ENCODE measurements at regions not wholly inside any gene's neighbourhood (a gene's known extent, or its start where the extent isn't known, plus 50 kb on each side); places are given as distances from the start of the nearest gene placed in this dataset.

GRCh38 chr7:10122551-10123100 lies 851.0 kb upstream of the PHF14 start:
- no peaks in the 10 kb centered on the region for H3K27me3 ChIP-seq (ENCODE audit: insufficient read depth, low read length)
- H2AFZ ChIP-seq (ENCODE audit: low read length, unreplicated experiment), result no peak overlapping the region
- no peaks in the 10 kb centered on the region for H3K4me1 ChIP-seq (ENCODE audit: control insufficient read depth, insufficient read depth, low read length, unreplicated experiment)
- H3K27ac ChIP-seq (ENCODE audit: low read depth, low read length), result no peak overlapping the region
- no peaks in the 10 kb centered on the region for H3K79me2 ChIP-seq (ENCODE audit: control insufficient read depth, insufficient read depth, low read length, unreplicated experiment)
- no peaks in the 10 kb centered on the region for H3K36me3 ChIP-seq (ENCODE audit: insufficient read depth, low read length)
- no peak overlapping the region for H3K4me3 ChIP-seq (ENCODE audit: low read depth, low read length)

GRCh38 chr7:10128748-10129147 lies 844.9 kb upstream of the PHF14 start:
- H3K79me2 ChIP-seq (ENCODE audit: control insufficient read depth, insufficient read depth, low read length, unreplicated experiment), result no peaks in the 10 kb centered on the region
- no peaks in the 10 kb centered on the region for H3K4me1 ChIP-seq (ENCODE audit: control insufficient read depth, insufficient read depth, low read length, unreplicated experiment)
- no peak overlapping the region for H3K27ac ChIP-seq (ENCODE audit: low read depth, low read length)
- no peaks in the 10 kb centered on the region for H3K27me3 ChIP-seq (ENCODE audit: insufficient read depth, low read length)
- no peak overlapping the region for H2AFZ ChIP-seq (ENCODE audit: low read length, unreplicated experiment)
- H3K4me3 ChIP-seq (ENCODE audit: low read depth, low read length), result no peak overlapping the region
- H3K36me3 ChIP-seq (ENCODE audit: insufficient read depth, low read length), result no peaks in the 10 kb centered on the region

- no peaks in the 10 kb centered on the region for H3K27me3 ChIP-seq (ENCODE audit: insufficient read depth, low read length)
- no peaks in the 10 kb centered on the region for H3K79me2 ChIP-seq (ENCODE audit: control insufficient read depth, insufficient read depth, low read length, unreplicated experiment)
- H3K27ac ChIP-seq (ENCODE audit: low read depth, low read length), result no peak overlapping the region
- no peaks in the 10 kb centered on the region for H3K36me3 ChIP-seq (ENCODE audit: insufficient read depth, low read length)
- H3K4me1 ChIP-seq (ENCODE audit: control insufficient read depth, insufficient read depth, low read length, unreplicated experiment), result no peaks in the 10 kb centered on the region
- H3K4me3 ChIP-seq (ENCODE audit: low read depth, low read length), result no peak overlapping the region
- H2AFZ ChIP-seq (ENCODE audit: low read length, unreplicated experiment), result no peak overlapping the region
Observed at GRCh38 chr7:10138087-10138854, 835.4 kb upstream of the PHF14 start.

GRCh38 chr7:10146271-10146670 lies 827.4 kb upstream of the PHF14 start:
- no peaks in the 10 kb centered on the region for H3K36me3 ChIP-seq (ENCODE audit: insufficient read depth, low read length)
- no peaks in the 10 kb centered on the region for H3K27me3 ChIP-seq (ENCODE audit: insufficient read depth, low read length)
- no peak overlapping the region for H3K4me3 ChIP-seq (ENCODE audit: low read depth, low read length)
- no peaks in the 10 kb centered on the region for H3K79me2 ChIP-seq (ENCODE audit: control insufficient read depth, insufficient read depth, low read length, unreplicated experiment)
- H3K4me1 ChIP-seq (ENCODE audit: control insufficient read depth, insufficient read depth, low read length, unreplicated experiment), result no peaks in the 10 kb centered on the region
- H3K27ac ChIP-seq (ENCODE audit: low read depth, low read length), result no peak overlapping the region
- H2AFZ ChIP-seq (ENCODE audit: low read length, unreplicated experiment), result no peak overlapping the region

- H2AFZ ChIP-seq (ENCODE audit: low read length, unreplicated experiment), result no peak overlapping the region
- H3K27ac ChIP-seq (ENCODE audit: low read depth, low read length), result no peak overlapping the region
- no peaks in the 10 kb centered on the region for H3K27me3 ChIP-seq (ENCODE audit: insufficient read depth, low read length)
- H3K36me3 ChIP-seq (ENCODE audit: insufficient read depth, low read length), result no peaks in the 10 kb centered on the region
- no peak overlapping the region for H3K4me3 ChIP-seq (ENCODE audit: low read depth, low read length)
- no peaks in the 10 kb centered on the region for H3K4me1 ChIP-seq (ENCODE audit: control insufficient read depth, insufficient read depth, low read length, unreplicated experiment)
- H3K79me2 ChIP-seq (ENCODE audit: control insufficient read depth, insufficient read depth, low read length, unreplicated experiment), result no peaks in the 10 kb centered on the region
Observed at GRCh38 chr7:10156972-10157371, 816.7 kb upstream of the PHF14 start.

- Histone ChIP-seq H3K4me3 (ENCODE audit: low read depth, low read length) (no peak overlapping the region), H3K79me2 (ENCODE audit: control insufficient read depth, insufficient read depth, low read length, unreplicated experiment) (no peaks in the 10 kb centered on the region), H3K27me3 (ENCODE audit: insufficient read depth, low read length) (no peaks in the 10 kb centered on the region), H3K27ac (ENCODE audit: low read depth, low read length) (no peak overlapping the region), H2AFZ (ENCODE audit: low read length, unreplicated experiment) (no peak overlapping the region), H3K36me3 (ENCODE audit: insufficient read depth, low read length) (no peaks in the 10 kb centered on the region), H3K4me1 (ENCODE audit: control insufficient read depth, insufficient read depth, low read length, unreplicated experiment) (no peaks in the 10 kb centered on the region)
Observed at GRCh38 chr7:10181996-10182395, 791.7 kb upstream of the PHF14 start.

- Histone ChIP-seq H3K79me2 (ENCODE audit: control insufficient read depth, insufficient read depth, low read length, unreplicated experiment) (no peaks in the 10 kb centered on the region), H3K27me3 (ENCODE audit: insufficient read depth, low read length) (no peaks in the 10 kb centered on the region), H2AFZ (ENCODE audit: low read length, unreplicated experiment) (no peak overlapping the region), H3K27ac (ENCODE audit: low read depth, low read length) (no peak overlapping the region), H3K4me3 (ENCODE audit: low read depth, low read length) (no peak overlapping the region), H3K36me3 (ENCODE audit: insufficient read depth, low read length) (no peaks in the 10 kb centered on the region), H3K4me1 (ENCODE audit: control insufficient read depth, insufficient read depth, low read length, unreplicated experiment) (no peaks in the 10 kb centered on the region)
Observed at GRCh38 chr7:10192074-10192473, 781.6 kb upstream of the PHF14 start.

GRCh38 chr7:10205696-10206095 lies 768.0 kb upstream of the PHF14 start:
- Histone ChIP-seq H3K27ac (ENCODE audit: low read depth, low read length) (no peak overlapping the region), H3K4me3 (ENCODE audit: low read depth, low read length) (no peak overlapping the region), H3K27me3 (ENCODE audit: insufficient read depth, low read length) (no peaks in the 10 kb centered on the region), H3K4me1 (ENCODE audit: control insufficient read depth, insufficient read depth, low read length, unreplicated experiment) (no peaks in the 10 kb centered on the region), H2AFZ (ENCODE audit: low read length, unreplicated experiment) (no peak overlapping the region), H3K79me2 (ENCODE audit: control insufficient read depth, insufficient read depth, low read length, unreplicated experiment) (no peaks in the 10 kb centered on the region), H3K36me3 (ENCODE audit: insufficient read depth, low read length) (no peaks in the 10 kb centered on the region)

- Histone ChIP-seq H3K79me2 (ENCODE audit: control insufficient read depth, insufficient read depth, low read length, unreplicated experiment) (no peaks in the 10 kb centered on the region), H3K27ac (ENCODE audit: low read depth, low read length) (no peak overlapping the region), H3K27me3 (ENCODE audit: insufficient read depth, low read length) (no peaks in the 10 kb centered on the region), H3K36me3 (ENCODE audit: insufficient read depth, low read length) (no peaks in the 10 kb centered on the region), H3K4me1 (ENCODE audit: control insufficient read depth, insufficient read depth, low read length, unreplicated experiment) (no peaks in the 10 kb centered on the region), H2AFZ (ENCODE audit: low read length, unreplicated experiment) (no peak overlapping the region), H3K4me3 (ENCODE audit: low read depth, low read length) (no peak overlapping the region)
Observed at GRCh38 chr7:10210000-10210399, 763.7 kb upstream of the PHF14 start.

- Histone ChIP-seq H3K36me3 (ENCODE audit: insufficient read depth, low read length) (no peaks in the 10 kb centered on the region), H3K27me3 (ENCODE audit: insufficient read depth, low read length) (no peaks in the 10 kb centered on the region), H3K4me3 (ENCODE audit: low read depth, low read length) (no peak overlapping the region), H3K27ac (ENCODE audit: low read depth, low read length) (no peak overlapping the region), H3K79me2 (ENCODE audit: control insufficient read depth, insufficient read depth, low read length, unreplicated experiment) (no peaks in the 10 kb centered on the region), H3K4me1 (ENCODE audit: control insufficient read depth, insufficient read depth, low read length, unreplicated experiment) (no peaks in the 10 kb centered on the region), H2AFZ (ENCODE audit: low read length, unreplicated experiment) (no peak overlapping the region)
Observed at GRCh38 chr7:10211016-10211415, 762.7 kb upstream of the PHF14 start.

GRCh38 chr7:10211861-10212260 lies 761.8 kb upstream of the PHF14 start:
- no peaks in the 10 kb centered on the region for H3K79me2 ChIP-seq (ENCODE audit: control insufficient read depth, insufficient read depth, low read length, unreplicated experiment)
- H3K4me3 ChIP-seq (ENCODE audit: low read depth, low read length), result no peak overlapping the region
- H3K27me3 ChIP-seq (ENCODE audit: insufficient read depth, low read length), result no peaks in the 10 kb centered on the region
- no peak overlapping the region for H3K27ac ChIP-seq (ENCODE audit: low read depth, low read length)
- H3K4me1 ChIP-seq (ENCODE audit: control insufficient read depth, insufficient read depth, low read length, unreplicated experiment), result no peaks in the 10 kb centered on the region
- no peaks in the 10 kb centered on the region for H3K36me3 ChIP-seq (ENCODE audit: insufficient read depth, low read length)
- H2AFZ ChIP-seq (ENCODE audit: low read length, unreplicated experiment), result no peak overlapping the region
